ENCODE measurements at regions not wholly inside any gene's neighbourhood (a gene's known extent, or its start where the extent isn't known, plus 50 kb on each side); places are given as distances from the start of the nearest gene placed in this dataset.
"Not testable (repeated sequence)": the region's sequence is repeated elsewhere in the genome, so short reads cannot be mapped to it uniquely, and the experiment has no call there.

DNA sequence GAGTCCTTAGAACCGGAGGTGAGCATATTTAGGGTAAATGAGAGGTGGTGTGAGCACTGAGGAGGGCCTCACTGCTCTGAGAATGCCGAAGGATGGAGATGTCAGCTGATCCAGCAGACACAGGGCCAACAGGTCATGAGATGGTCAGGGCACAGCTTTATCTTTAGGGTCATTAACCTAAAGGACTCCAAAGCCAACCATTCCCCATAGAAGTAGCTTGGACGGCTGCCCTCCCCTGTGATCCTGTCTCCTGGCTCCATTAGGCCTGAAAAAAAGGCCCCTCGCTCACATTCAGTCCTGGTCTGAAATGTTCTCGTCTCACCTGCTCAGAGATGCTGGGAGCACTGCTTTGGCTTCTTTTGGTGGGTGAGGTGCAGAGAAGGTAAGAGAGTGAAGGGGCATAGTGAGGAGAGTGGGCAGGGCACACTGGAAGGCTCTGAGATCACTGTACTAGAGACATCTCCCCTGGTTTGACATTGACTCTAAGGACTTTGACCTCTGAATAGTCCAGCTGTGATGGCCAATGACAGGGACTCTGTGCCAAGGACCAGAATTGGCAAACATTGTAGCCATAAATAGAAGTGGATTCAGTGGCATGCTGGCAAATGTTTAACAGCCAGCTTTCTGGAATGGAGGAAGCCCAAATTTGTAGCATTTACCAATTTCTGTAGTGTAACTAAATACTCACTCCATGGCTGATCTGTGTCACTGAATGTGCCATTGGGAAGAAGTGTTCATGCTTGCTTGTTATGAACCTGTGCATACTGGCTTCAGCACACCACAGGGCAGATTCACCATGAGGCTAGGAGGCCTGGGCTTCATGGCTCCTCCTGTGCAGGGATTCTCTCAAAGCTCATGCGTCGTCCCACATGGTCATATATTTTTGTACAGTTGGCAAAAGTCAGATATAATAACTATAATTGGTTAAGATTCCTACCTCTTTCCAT, 76.2 kb upstream of the MRPS22 start:
- in situ Hi-C loops (cut with HindIII; ENCODE audit: low sequenced_read_pairs) = no loop called here

DNA sequence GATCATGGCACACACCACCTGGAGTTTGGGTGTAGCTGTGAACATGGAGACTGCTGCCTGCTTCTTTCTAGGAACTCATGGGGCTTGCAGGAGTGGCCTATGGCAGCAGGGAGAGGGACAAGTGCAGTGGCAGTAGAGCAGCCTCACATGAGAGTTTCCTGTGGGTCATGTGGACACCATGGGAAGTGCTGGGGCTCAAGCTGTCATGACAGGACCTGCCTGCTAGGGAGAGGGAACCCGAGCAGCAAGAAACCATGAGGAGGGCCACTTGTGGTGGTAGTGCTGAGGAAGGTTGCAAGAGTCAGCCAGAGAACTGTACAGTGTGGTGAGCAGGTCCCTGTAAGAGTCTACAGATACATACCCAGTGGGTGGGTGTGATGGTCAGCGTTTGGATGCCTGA, 73.8 kb upstream of the MRPS22 start:
- in situ Hi-C loops (cut with HindIII; ENCODE audit: low sequenced_read_pairs) = no loop called here

DNA sequence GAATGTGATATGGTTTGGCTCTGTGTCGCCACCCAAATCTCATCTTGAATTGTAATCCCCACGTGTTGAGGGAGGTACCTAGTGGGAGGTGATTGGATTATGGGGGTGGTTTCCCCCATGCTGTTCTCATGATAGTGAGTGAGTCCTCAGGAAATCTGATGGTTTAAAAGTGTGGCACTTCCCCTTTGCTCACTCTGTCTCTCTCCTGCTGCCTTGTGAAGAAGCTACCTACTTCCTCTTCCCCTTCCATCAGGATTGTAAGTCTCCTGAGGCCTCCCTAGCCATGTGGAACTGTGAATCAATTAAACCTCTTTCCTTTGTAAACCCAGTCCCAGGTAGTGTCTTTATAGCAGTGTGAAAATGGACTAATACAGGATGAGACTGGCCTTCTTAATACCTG, 73.2 kb upstream of the MRPS22 start:
- in situ Hi-C loops (cut with HindIII; ENCODE audit: low sequenced_read_pairs) = not testable (repeated sequence)

DNA sequence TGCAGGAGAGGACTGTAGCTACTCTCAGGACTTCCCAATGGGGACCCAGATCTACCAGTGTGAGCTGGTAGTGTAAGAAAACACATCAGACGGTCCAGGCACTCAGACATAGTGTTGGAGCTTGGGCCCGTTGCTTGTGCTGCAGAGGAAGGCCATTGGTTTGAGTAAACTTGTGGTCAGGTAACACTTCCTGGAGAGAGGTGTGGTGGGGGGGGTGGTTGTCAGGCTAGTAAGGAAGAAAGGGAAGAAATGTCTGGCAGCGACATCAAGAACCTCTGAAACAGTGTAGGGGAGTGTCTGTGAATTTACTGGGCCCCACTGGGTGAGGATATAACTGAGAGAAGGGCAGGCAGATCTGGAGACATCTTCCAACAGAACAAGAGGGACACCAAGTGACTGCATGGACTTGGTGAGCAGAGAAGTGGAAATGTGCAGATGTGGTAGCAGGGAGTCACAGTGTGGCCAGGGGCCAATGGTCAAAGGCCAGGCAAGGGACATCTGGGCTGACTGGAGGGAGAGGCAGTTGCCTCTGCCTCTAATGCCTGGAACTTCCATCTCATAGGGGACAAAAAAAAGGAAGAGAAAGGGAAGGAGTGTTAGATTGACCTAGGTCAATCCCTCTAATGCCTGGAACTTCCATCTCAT, 63.7 kb upstream of the MRPS22 start:
- in situ Hi-C loops (cut with HindIII; ENCODE audit: low sequenced_read_pairs) = loop anchor here (10.0 kb wide), 2 partner anchors 55 to 165 kb away; no protein-coding TSS in a partner anchor

DNA sequence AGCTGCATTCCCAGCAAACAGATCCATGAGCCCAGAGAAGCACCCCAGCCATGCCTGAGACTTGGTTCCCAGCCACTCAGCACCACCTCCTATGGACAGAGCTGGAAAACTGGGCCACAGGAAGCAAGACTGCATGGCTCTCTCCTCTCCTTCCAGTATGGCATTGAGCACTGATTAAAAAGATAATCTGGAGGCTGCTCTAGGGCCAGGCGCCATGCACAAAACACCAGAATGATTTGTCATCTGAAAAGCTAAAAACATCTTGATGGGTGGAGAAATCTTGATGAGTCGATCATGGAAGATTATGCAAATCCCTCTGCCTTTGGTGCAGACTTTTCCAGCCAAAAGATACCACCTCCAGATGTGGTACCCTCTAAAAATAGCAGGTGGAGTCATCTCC, 62.7 kb upstream of the MRPS22 start:
- in situ Hi-C loops (cut with HindIII; ENCODE audit: low sequenced_read_pairs) = loop anchor here (10.0 kb wide), 2 partner anchors 56 to 166 kb away; no protein-coding TSS in a partner anchor

DNA sequence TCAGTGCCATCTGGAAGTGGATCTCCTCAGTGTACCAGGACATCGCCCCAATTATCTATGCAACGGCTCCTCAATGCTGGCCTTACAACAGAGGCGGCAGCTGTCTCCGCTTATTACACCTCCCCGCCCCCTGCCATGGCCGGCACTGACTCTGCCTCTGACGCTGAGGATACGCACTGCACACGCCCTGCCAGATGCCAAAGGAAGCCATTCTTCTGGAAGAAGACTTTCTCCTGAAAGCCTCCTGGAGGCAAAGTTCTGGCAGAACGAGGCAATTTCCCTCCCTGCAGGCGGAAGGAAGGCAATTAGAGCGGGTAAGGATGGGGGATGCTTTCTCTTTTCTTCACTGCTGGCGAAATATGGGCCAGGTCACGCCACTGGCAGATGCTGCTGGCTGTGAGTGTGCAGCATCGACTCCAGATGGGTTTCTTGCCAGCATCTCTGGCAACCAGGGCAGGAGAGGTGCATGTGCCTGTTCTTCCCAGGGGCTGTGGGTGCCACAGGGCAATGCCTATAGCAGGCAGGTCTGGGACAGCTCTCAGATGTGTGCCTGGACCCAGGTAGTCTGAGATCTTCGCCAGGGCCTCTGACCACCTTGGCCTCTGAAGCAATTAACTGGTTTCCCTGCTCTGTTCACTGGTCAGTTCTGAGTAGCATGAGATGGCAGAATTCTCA, 62.2 kb upstream of the MRPS22 start:
- in situ Hi-C loops (cut with HindIII; ENCODE audit: low sequenced_read_pairs) = loop anchor here (10.0 kb wide), 2 partner anchors 57 to 167 kb away; no protein-coding TSS in a partner anchor

DNA sequence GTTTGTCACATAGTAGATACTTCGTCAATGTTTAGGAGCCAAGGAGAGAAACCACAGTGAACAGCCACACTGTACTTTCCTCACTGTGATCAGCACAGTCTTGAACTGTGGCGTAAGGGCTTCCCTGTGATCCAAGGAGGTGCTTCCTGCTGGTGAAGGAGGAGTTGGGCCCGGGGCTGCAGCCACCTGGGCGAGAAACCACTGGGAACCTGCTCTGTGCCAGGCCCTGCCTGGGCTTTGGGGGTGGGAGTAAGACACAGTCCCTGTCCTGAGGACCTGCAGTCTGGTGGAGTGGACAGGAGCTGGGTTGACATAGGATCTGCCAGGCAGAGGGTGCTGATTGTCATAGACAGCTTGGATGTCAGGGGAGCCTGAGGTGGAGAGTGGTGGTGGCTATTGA, 60.5 kb upstream of the MRPS22 start:
- in situ Hi-C loops (cut with HindIII; ENCODE audit: low sequenced_read_pairs) = loop anchor here (10.0 kb wide), 2 partner anchors 58 to 168 kb away; no protein-coding TSS in a partner anchor

DNA sequence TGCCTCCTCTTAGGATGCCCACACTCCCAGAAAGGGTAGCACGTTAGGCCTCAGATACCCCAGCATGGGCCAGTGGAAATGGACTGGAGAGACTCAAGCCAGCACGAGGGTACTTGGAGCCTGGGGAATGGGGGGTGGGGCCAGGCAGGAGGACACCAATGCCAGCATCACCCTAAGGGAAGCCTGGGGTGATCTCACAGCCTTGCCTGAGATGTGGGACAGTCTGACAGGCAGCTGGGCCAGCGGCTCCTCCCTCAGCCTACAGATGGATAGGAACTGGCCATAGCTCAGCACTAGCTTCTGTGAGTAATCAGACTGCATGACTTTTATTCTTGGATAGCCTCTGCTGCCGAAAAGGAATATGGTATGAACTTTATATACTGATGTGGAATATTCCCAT, 59.6 kb upstream of the MRPS22 start:
- in situ Hi-C loops (cut with HindIII; ENCODE audit: low sequenced_read_pairs) = loop anchor here (10.0 kb wide), 2 partner anchors 59 to 169 kb away; no protein-coding TSS in a partner anchor

DNA sequence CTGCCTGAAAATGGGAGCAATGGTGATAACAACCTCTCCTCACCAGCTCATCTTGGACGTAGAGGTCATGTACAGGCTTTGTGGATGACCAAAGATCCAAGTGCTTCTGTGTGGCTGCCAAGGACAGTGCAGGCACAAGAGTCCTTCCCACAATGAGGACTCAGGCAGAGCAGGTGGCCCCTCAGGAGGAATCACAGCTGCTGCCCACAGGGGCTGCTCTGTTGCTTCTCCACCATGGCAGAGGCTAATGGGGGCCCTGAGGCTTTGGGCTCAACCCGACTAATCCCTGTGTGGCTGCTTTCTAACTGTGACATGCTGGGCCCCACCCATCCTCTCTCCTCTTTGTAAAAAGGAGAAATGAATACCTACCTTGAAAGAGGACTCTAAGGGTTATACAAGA, 58.1 kb upstream of the MRPS22 start:
- in situ Hi-C loops (cut with HindIII; ENCODE audit: low sequenced_read_pairs) = loop anchor here (10.0 kb wide), 2 partner anchors 61 to 171 kb away; no protein-coding TSS in a partner anchor

DNA sequence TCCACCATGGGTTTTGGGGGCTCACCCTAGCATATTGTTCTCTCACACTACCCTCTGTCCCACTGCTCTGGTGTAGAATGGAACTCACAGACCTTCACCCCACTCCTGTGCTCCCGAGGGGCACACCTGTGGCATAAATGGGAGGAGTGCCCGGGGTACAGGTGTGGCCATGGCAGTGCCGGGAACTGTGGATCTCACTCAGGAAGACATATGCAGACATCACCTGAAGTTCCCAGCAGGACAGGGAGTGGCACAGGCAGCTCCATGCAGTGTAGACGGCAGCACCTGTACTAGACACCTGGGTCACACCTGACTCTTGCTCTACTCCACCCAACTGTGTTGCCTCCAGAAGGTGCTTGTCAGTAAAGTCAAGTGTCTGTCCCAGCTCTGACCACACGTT, 57.6 kb upstream of the MRPS22 start:
- in situ Hi-C loops (cut with HindIII; ENCODE audit: low sequenced_read_pairs) = loop anchor here (10.0 kb wide), 2 partner anchors 61 to 171 kb away; no protein-coding TSS in a partner anchor

DNA sequence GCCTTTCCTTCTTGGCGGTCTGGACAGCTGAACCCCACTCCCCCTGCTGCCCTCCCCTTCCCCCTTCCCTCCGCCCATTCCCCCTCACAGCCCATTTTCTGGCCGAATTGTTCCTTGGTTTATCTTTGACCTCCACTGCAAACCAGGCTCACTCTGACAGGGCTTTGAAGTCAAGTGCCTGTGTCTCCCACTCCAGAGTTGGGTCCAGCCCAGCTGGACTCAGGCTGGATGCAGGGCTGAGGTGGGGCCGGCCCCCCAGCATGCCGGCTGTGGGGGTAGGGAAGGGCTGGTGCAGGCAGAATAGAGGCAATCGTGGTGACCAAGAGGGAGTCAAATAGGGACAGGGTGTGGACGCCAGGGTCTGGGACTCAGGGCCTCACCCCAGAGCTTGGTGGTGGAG, 57.0 kb upstream of the MRPS22 start:
- in situ Hi-C loops (cut with HindIII; ENCODE audit: low sequenced_read_pairs) = loop anchor here (10.0 kb wide), 2 partner anchors 62 to 172 kb away; no protein-coding TSS in a partner anchor

DNA sequence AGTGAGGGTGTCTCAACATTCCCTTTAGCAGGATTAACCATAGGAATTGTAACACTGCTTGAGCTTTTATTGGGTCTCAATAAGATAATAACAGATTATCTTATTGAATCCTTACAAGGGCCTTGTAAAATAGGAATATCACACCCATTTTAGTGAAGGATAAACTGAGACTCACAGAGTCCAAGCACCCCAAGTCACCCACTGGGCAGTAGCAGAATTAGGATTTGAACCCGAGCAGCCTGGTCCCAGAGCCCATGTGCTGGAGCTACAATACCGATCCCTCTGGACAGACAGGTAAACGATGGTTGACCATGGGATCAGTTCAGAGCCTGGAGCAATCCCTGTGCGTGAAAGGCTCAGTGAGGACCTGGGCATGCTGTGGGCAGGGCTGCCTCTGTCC, 56.3 kb upstream of the MRPS22 start:
- in situ Hi-C loops (cut with HindIII; ENCODE audit: low sequenced_read_pairs) = loop anchor here (10.0 kb wide), 2 partner anchors 63 to 173 kb away; no protein-coding TSS in a partner anchor

DNA sequence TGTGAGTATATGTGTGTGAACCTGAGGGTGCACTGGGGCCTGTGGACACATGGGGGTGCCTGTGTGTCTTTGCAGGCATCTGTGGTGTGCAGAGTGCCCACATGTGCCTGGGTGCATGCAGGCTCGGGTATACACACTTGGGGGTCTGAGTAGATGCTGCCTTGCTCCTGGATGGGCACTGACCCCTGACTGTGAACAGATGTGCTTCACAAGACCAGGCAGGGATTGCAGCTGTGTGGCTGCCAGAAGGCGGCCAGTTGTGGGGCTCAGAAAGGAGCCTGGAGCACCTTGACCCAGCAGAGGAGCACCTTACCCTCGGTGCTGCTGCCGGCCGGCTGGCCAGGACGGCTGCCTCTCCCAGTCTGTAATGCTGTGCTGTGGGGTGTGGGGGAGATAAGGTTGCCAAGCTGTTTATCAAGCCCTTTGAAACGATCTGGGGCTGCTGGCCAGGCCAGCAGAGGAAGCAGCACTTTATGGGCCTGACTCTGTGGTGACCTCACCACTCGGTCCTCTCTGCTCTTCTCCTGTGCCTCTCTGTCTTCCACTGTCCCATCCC, 55.5 kb upstream of the MRPS22 start:
- in situ Hi-C loops (cut with HindIII; ENCODE audit: low sequenced_read_pairs) = loop anchor here (10.0 kb wide), 2 partner anchors 64 to 174 kb away; no protein-coding TSS in a partner anchor

DNA sequence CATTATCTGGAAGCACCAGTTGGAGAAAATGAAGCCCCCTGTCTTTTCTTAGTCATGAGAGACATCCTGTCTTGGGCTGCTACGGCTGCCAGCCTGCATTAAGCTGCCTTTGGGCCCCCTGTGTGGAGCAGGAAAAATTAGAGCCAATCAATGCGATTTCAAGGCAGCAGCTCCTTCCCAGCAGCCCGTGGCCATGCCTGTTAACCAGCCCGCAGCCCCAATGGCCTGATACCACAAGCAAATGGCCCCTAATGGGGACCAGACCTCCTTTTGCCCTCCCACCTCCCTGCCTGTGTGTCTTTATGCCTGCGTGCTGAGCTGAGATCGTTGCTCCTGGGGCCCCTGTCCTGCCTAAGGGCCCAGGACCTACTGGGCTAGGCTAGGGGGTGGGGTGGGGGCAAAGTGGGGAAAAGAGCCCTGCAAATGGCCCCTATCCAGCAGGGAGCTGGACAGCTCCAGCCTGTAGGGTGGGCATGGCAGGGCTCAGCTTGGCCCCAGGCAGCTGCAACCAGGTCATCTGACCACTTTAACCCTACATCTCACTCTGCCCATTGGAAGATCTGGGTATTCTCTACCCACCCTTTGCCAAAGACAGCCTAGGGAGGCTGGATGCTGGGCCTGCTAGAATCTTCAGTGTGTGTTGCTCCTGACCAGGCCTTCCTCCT, 53.8 kb upstream of the MRPS22 start:
- in situ Hi-C loops (cut with HindIII; ENCODE audit: low sequenced_read_pairs) = loop anchor here (10.0 kb wide), 2 partner anchors 65 to 175 kb away; no protein-coding TSS in a partner anchor

DNA sequence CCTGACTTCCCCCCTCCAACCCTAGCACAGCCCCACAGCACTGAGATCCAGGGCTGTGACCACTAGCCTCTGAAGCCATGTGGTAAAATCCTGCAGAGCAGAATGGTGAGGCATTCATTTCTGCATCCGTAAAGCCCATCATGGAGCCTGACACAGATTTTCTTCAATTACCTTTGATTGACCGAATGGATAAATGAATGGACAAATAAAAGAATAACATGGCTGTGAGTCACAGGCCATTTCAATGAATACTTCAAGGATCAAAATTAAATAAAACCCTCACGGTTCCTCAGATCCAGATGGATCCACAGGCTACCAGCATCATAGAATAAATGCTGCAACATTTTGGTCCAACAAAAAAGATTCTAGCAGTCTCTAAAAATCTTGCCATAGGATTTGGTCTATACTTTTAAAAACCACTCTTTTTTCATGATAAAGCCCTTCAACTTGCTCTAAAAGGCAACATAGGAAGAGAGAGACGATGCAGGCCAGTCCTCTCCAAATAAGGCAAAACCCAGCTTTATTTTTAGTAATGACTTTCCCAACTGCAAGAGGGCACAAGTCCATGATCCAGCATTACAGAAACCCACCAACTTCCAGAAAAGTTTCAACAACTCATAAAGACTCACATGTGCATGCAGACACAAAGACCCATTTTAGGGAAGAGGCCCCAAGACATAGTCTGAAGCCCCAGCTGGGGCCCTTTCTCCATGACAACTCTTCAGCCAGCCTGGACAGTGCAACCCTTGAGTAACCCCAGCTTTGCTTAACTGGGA, 52.4 kb upstream of the MRPS22 start:
- in situ Hi-C loops (cut with HindIII; ENCODE audit: low sequenced_read_pairs) = no loop called here

DNA sequence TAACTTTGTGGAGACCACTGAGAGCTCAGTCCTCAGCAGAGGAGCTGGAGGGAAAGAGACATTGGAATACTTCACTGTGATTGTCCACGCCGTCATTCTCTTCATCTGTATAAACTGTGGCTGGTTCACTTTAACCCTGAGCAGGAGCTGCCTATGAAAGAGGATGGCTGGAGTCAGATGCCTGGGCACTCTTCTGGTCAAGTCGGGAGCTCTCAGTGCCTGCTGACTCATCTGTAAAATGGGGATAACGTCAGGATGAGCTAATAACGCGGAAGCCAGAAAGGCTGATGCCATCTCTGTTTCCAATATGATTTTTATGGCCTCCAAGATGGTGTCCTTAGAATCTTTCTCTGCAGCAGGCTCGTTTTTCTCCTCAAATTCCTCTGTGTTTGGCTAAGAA, 51.6 kb upstream of the MRPS22 start:
- in situ Hi-C loops (cut with HindIII; ENCODE audit: low sequenced_read_pairs) = no loop called here

DNA sequence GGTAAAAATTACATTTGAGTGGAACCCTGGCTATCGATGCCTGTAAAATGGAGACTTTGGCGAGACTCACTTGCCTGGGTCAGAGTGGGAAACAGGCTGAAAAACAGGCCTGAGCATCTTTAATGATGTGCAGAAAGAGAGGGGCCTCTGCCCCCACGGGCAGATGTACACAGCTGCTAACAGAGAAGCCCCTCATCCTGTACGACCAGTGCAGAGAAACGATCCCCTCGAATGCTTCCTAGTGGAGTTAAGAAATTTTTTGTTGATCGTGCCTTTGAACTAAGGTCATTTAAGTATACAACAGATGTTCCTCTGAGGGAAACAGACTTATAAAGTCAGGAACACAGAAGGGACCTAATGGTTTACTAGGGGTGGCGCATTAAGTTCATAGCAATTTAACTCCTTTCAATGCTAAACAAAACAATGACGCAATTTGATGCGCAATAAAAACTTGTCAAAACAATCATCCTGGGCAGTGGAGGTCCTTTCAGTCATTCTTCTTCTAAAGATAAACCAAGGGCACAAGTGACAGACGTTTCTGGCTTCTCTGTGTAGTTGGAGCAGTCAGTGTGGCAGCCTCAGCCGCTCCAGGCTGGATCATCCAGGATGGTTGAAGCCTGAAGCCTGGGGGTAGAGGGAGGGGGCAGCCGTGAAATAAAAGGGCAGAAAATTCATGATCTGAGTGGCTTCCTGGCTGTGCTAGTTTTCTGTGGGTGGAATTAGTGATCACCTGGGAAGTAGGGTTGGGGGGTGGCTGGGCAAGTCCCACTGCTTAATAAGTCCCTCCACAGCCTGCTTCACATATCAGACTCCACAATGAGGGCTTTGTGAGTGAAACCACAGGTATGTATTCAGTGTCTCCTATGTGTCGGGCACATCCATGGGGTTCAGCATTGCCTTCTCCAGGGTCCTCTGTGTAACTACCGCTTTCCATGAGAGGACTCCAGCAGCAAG, 50.8 kb upstream of the MRPS22 start:
- in situ Hi-C loops (cut with HindIII; ENCODE audit: low sequenced_read_pairs) = no loop called here

DNA sequence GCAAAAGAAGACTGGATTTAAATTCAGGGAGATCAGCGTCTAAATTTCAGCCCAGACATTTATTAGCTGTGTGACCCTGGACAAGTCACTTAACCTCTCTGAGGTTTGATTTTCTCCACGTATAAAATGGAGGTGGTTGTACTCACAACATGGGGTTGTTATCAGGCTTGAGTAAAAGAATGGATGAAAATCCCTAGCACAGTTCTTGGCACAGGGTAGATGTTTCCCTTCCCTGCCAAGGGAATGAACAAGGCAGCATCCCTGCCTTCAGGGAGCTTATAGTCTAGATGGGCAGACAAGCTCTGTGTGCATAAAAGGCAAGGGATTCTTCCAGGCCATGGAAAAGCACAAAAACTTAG, 50.2 kb upstream of the MRPS22 start:
- in situ Hi-C loops (cut with HindIII; ENCODE audit: low sequenced_read_pairs) = no loop called here

Measured in endothelial cell of hepatic sinusoid (primary cell).